GM19467 (cell line): ENCODE measurements at regions not wholly inside any gene's neighbourhood (a gene's known extent, or its start where the extent isn't known, plus 50 kb on each side); places are given as distances from the start of the nearest gene placed in this dataset.

Experiments
- ATAC-seq: cut with Tn5 transposase; IDR thresholded peaks from one replicate; pipeline ENCODE4 v1.9.1; 2021; ENCODE audit warnings: mild to moderate bottlenecking, moderate library complexity; ENCODE audit not compliant: unreplicated experiment

DNA sequence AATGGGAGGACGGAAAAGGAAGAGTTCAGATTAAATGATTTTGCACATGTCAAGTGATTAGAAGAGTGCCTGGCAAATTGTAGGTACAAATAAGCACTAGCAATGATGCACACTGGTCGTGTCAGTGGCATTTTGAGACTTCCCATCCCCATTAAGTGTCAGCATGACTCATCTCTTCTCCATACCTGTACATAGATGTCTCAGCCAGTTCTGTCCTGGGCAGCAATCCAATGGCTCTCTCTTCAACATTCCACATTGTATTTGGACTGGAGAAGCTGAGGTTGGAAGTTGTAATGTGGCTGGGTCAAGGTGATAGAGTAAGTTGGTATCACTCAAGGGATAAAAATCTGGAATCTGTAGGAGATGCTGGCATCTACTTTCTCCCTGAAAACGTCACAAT, 742.7 kb downstream of the VRK1 start:
- no peak for ATAC-seq

DNA sequence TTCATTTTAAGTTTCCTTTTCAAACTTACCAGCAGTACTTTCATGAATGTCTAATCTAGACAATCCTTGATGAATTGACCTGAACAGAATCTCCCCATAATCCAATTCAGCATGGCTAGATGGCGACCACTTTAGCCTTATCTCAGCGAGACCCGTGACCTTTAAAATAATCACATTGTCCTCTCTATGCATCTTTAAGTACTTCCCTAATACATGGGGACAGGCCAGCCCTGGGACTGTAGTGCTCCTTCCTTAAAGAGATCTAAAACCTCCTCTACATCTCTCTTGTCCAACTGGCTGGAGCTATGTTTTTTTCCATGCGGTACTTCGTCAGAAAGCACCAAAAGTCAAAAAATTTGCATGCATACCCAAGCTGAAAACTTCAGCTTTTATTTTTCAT, 746.0 kb downstream of the VRK1 start:
- ATAC-seq = no peak

DNA sequence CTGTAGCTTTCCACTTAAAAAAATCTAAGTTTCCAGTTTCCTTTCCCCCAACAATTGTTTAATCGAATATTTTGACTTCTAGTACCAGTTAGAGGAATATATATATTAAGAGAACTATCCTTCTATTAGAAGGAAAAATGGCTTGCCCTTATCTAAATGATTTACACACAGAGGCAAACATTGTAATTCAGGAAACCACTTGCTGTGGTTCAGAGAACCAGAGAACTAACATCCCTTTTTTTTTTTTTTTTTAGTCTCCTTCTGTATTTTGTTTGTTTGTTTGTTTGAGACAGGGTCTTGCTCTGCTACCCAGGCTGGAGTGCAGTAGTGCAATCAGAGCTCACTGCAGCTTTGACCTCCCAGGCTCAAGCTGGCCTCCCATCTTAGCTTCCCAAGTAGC, 746.6 kb downstream of the VRK1 start:
- ATAC-seq = no peak

DNA sequence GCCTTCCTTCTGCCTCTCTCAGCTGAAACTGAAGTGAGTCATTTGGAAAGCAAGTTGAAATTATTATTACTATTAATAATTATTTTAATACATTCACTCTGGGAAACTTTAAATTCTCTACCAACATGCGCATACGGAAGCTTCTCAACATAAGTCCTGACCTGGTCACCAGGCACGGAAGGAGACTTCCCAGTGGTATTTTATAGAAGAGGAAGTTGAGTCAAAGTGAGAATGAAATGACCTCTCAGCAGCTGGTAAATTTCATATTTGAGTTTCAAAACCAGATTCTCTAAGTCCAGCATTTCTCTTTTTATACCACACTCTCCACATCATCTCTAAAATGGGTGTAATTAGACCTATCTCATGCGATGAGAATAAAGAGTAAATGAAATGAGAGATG, 747.4 kb downstream of the VRK1 start:
- ATAC-seq = no peak

DNA sequence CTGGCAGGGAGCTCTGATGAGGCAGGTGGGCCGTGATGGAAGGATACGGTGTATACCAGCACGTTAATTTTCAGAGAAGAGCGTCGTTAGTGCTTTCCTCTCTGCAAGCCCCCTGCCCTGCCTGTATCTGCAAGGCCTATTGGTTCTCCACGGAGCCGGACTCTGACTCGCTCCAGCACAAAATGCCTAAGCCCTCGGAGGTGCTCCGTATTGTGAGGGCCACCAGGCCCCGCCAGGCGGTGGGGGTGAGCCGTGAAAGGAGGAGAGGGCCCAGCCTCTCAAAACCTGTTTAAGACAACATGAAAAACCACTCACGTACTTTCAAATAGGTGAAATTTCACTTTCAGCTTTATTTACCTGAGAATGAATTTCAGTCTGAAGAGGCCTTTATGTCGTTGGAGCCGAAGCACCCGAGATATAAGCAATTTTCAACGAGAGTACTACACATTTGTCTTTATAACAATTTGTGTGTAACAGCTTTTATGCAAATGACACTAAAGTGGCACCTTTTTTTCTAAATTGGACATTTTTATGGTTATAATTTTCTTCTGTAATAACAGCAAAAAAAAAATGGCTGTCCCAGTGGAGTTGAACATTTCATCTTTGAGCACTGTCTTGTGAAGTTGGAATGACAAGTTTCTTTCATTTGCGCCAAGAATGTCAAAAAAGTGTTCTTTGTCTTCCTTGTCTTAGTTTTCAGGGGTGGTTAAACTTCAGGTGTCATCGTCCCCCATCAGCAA, 749.5 kb downstream of the VRK1 start:
- no peak for ATAC-seq

DNA sequence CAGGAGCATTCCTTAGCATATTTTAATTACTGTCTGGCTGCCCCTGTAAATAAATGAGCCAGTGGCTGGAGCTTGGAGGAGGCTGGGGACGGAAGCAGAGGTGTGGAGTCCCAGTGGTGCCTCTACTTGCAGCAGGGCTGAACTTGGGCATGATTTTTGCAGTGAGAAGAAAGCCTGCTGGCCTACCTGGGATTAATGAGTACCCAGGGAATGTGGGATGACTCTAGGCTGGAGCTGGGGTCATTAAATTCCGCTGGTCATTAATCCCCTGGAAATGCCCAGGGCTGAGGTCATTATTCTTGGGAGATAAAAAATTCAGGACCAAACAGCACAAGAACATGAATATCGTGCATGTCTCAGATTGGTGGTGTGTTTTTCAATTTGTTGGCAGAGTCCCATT, 753.3 kb downstream of the VRK1 start:
- ATAC-seq = no peak

DNA sequence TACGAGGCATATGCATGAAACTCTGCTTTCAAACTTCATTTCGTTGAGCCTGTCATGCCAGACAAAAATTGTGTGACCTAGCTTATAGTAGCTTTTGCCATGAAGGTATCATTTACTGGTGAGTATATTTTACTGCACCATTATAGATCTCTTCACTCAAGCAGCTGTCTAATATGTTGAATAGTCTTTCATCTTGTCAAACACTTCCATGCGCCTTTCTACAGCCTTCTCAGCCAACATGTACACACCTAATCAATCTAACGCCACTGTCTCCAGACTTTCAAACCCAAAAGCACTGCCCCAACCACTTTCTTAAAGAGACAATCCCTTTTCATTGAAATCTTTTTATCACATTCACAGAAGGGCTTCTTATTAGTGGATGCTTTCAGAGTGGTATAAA, 757.4 kb downstream of the VRK1 start:
- no peak for ATAC-seq

DNA sequence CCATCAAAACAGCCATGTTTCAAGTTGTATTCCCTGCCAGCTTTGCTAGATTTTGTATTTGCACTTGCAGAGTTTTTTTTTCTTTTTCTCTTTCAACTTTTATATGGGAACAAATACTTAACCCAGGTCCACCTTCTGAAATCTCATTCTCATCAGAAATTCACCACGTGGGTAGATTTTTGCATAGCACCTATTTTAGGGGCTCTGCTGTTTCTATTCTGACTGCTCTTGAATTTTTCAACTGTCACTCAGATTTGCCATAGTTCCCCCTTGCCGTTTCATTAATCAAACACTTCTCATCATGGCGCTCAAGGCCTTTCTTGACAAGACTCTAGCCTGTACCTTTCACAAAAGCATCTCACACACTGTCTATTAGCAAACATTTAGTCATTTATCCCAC, 767.2 kb downstream of the VRK1 start:
- ATAC-seq = no peak

DNA sequence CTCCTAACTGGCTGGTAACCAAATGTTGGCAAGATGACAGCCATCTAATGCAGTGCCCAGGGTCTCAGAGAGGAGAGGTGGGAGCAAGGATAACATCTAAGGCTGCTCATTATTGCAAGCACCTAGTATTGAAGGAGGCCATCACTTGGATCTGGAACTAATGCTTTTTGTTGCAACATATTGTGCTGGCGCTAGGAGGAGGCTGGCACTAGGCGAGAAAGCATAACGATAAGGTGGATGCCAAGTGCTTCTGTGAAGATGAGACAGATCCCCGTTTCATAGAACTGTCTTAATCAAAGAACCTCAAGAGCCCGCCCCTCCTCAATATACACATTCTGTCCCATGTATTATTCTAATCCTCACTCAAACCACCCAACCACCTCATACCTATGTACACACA, 774.0 kb downstream of the VRK1 start:
- ATAC-seq = no peak

DNA sequence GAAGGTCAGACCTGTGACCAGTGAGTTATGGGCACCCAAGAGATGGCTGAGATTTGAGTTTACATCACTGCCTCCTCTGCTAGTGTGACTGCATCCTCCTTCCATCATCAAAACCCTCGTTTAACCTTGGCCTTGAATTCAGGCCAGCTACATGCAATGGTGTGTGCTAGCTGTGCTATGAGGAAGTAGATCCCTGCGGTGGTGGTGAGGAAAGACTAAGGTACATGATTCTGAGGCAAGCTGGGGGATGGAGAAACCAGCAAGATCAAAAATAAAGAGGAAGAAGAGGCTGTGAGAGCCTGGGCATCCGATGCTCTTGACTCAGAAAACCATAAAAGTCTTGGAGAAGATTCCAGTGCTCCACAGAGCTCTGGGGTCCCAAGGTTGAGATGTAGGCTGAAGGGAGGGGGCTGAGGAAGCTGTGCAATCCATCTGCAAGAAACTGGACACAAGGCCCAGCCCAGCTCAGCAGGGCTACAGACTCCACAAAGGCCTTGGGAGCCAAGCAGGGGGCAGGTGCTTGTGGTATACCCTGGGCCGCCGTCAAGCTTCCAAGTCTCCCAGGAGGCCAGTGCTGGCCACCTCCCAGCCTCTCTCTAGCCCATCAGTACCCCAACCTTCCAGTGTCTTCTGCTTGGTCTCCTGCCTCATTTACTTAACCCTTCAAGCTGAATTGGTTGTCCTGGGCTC, 774.8 kb downstream of the VRK1 start:
- ATAC-seq = no peak

DNA sequence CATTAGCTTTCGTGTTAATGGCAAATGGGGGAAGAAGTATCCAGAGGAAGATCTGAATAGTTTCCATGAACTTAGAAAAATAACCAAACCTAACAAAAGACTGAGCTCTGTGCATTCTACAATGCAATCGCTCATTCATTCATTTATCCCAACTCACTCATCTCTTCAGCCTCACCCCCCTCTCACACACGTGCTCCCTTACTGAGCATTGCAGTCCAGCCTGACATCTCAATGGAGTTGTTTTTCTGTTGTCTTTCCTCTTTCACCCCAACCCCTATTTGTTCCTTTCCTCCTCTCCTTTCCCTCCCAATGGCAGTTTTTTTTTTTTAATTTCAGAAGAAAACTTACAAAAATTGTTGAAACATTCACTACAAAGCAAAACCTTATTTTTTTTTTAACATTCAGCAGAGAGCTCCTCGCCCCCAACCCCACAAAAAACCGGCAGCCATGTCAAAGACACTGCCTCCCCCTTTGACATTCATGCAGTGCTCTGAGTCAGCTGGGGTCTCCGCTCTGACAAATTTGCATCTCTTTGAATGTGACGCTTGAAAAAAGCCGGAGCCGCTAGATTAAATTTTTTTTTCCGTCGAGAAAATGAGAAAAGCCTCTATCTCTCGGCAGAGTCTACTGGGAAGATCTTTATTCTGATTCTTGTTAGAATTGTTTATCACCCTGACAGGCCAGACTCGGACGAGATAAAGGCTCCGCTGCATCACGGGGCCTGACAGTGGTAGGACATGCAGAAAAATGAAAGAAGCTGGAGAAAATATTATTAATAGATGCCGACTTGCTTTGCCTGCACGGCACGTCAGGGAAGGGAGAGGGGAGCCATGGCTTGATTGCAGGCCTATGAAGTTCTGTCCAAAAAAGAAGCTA, 775.6 kb downstream of the VRK1 start:
- ATAC-seq = no peak

DNA sequence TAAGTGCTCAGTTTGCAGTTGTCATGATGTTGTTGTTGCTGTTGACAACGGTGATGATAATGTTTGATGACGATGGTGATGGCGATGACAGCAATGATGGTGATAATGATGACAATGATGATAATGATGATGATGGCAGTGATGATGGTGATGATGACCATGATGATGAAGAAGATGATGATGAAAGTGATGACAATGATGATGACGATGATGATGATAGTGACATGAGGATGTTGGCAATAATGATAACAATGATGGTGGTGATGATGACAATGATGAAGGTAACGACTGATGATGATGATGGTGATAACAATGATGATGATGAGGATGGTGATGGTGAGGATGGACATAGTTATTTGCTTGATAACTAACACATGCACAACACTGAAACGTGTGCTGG, 778.5 kb downstream of the VRK1 start:
- ATAC-seq = no peak

DNA sequence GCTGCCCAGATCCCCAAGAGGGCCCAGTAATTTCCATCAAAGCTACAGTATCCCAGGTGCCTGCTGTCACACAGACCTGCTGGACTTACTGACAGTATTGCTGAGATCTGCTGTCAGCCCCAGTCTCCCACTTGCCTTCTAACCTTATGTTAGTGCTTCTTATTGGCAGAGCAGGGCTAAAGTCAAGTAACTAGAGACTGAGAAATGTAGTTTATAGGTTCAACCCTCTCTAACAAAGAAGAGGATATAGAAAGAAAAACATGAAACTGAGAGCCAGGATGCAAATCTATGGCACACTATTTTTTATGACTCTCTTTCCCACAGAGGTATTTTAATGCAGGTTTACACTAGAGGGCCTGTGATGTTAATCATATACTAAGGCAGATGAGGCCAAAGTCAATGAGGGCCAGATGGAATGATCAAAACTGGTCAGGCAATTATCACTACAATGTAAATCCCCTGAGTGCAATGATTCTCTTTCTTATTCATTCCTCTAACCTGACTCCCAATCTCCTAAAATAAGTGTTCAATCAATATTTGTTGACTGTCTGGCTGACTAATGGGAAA, 781.9 kb downstream of the VRK1 start:
- no peak for ATAC-seq

DNA sequence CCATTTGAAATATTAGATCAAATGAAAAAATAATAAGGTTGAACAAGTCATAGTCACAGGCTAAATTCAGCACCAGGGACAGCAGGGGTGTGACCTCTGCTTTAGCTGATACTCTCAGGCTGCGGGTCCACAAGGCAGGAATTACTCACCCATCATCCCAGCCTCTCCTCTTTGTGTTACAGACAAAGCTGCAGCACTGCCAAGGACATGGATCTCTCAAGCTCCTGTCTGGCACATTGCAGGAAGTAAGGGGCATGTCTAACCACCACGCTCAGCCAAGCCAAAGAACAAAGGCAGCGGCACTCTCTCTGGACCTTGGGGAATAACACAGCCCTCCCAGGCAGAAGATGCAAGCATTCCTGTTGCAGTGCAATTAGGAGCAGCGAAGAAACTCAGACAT, 783.8 kb downstream of the VRK1 start:
- ATAC-seq = no peak

DNA sequence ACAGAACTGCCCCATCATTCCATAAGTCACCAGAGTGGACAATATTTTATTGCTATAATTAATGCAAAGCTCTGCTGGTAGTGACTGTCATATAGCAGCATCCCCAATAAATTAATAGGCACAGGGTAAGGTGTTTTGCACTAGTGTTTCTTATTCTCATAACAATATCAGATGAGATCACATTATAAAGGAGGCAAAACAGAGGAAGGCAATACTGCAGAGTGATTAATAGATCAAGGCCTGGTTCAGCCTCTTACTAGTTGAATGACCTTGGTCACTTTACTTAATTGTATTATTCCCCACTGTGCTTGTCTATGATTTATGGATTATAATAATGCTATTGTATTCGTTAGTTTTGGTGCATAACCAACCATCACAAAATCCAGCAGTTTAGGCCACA, 784.8 kb downstream of the VRK1 start:
- no peak for ATAC-seq

DNA sequence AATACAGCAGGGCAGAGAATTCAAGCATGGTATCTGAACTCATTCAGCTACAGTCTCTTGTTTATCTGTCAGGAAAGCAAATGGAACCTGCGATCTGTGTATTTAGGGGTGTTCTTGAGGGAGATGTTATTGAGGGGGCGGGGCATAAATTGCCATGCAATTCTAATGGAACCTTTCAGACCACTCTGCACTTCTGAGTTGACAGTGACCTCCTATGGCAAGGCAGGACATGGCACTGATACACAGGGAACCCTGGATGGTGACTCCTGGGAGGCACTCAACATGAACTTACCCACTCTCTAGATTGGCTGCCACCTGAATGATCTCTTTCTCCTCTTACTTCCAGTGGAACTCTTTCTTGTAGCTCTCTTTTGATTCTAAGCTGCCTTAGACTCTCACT, 787.3 kb downstream of the VRK1 start:
- ATAC-seq = no peak

DNA sequence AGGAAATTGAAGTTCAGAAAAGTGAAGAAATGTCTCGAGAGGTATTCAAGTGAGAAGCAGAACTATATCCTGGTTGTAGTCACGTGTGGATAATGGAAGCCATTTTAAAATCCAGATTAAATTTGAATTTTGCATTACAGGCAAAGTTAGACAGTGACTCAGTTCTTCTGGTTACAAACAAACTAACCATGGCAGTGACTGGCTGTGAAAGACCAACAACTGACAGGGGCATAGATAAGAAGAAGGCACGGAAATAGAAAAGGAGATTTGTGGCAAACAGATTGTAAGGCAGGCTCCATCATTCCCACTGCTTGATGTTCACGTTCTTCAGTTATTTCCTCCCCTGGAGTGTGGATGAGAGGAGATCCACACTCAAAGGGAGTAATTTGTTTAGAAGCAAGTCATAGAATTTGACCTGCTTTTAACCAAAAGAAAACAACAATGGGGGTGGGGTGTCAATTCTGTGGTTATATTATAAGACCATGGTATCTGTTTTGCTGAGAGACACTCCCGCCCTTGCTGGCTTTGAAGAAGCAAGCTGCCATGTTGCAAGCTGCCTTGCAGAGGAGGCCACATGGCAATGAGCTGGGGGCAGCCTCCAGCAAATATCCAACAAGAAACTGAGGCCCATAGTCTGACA, 795.3 kb downstream of the VRK1 start:
- ATAC-seq = no peak

DNA sequence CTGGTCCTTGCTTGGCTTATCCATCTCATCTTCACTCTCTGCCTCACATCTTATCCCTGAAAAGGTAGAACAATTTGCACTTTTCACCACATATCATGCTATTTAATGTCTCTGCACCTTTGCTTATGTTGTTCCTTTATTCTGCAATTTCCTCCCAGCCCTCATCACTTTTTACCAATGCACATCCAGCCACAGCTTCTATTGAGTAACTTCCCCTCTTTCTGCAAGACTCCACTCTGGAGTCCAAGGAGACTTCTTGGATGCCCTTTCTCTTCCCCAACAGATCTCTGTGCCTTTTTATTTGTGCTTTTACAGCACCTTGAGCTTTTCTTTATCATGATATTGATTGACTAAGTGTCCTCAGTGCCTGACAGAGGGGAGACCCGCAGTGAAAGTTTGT, 797.1 kb downstream of the VRK1 start:
- no peak for ATAC-seq

DNA sequence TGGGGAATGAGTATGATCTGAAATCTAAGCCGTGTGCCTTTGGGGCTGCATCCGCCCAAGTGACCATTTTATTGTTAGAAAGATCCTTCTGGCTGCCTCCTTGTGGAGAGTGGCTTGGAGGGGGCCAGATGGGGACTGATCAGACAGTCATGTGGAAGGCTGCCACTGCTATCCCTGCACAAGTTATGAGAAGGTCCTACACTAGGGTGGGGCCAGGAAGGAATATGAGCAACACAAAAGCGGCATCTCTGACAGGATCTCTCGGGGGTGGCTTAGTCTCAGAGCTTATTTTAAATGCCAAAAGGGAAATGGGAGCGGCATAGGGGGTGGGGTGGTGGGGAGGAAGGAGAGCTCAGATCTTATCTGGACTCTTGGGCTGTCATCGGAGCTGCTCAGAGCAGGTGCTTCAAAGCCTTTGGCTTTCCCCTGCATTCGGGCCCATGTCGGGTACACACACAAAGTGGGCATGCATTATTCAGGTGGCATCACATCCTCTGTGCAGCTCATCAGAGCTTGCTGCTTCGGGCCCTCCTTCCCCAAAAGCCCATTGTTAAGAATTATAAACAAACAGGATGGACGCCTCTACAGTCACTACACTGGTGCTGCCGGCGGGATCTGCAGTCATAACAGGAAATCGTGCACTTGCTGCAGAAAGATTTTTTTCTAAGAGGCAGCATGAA, 805.4 kb downstream of the VRK1 start:
- ATAC-seq = no peak

DNA sequence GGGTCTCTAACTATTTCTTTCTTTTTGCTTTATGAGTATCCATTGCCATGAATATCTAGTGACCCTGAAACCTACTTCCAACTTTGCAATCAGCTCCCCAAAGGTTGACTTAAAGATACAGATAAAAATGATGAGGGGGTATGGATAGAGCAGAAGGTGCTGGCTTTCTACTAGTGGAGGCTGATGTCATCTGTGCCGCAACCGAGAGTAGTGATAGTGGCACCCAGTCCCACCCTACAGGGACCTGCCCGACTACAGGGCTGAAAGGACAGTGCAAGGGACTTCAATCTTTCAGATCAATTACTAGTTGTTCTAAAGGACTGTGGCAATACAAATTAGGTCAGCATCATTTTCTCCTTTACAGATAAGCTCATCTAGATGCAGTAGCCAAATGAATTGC, 806.0 kb downstream of the VRK1 start:
- ATAC-seq = no peak

DNA sequence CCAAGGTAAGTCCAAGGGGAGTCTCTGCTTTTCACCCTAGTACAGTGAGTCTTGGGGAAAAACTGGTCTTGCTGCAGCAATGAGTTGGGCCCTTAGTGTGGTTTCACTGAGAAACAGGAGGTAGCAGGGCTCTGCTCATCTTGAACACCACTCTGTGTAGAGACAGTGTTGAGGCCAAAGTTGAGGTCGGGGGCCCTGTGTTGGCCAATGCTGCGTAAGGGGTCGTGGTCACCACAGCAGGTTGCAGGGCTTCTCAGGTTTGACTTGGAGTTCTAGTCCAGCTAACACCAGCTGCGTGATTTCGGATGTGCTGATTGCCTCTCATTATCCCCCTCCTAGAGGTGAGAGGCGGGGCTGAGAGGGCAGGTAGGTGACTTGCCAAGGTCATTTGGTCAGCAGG, 807.5 kb downstream of the VRK1 start:
- ATAC-seq = no peak
